Breast epithelium (tissue), 4 donors: ENCODE measurements at regions not wholly inside any gene's neighbourhood (a gene's known extent, or its start where the extent isn't known, plus 50 kb on each side); places are given as distances from the start of the nearest gene placed in this dataset.

ENCODE experiments used
- DNase-seq, 2 donors: peaks; one replicate each; pipeline ENCODE4 v3.0.0-alpha.2; 2019; ENCODE audit warnings: low spot score in 2 of 2
- H3K27ac ChIP-seq, 2 donors: fragments of 200-600 bp; sonication (generic) in 1 of 2; one replicate each; pipeline ENCODE4 v1.5.1; 2016 to 2019; ENCODE audit warnings: mild to moderate bottlenecking in 1 of 2
- H3K27me3 ChIP-seq, 2 donors: fragments of 200-600 bp; sonication (generic) in 1 of 2; one replicate each; pipeline versions ENCODE4 v1.5.1 to v1.6.0; 2017 to 2019; ENCODE audit warnings: control low read depth in 1 of 2, mild to moderate bottlenecking in 1 of 2
- H3K36me3 ChIP-seq: fragments of 200-600 bp; one replicate; pipeline ENCODE4 v1.5.1; 2019
- H3K4me1 ChIP-seq, 2 donors: fragments of 200-600 bp; sonication (generic); one replicate each; pipeline ENCODE4 v1.5.1; 2016 to 2019; ENCODE audit warnings: control low read depth in 1 of 2
- H3K4me3 ChIP-seq, 3 donors: fragments of 200-600 bp; sonication (generic); 1 replicate in 2 of 3; 2 replicates in 1 of 3; pipeline ENCODE4 v1.5.1; 2016 to 2019; ENCODE audit warnings: mild to moderate bottlenecking in 3 of 3, moderate library complexity in 2 of 3
- H3K9me3 ChIP-seq, 2 donors: fragments of 200-600 bp; sonication (generic) in 1 of 2; one replicate each; pipeline ENCODE4 v1.5.1; 2016 to 2019; ENCODE audit warnings: control low read depth in 1 of 2
- POLR2A ChIP-seq: fragments of 450-650 bp; IDR thresholded peaks from one replicate; pipeline ENCODE4 v1.6.1; 2016; ENCODE audit warnings: antibody characterized with exemption, mild to moderate bottlenecking, moderate library complexity
- POLR2AphosphoS5 ChIP-seq, 3 donors: sonication (generic); formaldehyde crosslinking; IDR thresholded peaks; one replicate each; pipeline ENCODE4 v1.6.1; 2017; ENCODE audit warnings: antibody characterized with exemption in 3 of 3
- intact Hi-C: fragments of 100-400 bp; cut with DNase I; formaldehyde crosslinking; loops from one replicate; pipeline ENCODE4 v1.15.1; 2023; ENCODE audit warnings: low total_unique reads
- TF ChIP-seq, protein P1 (sequence below), 3 donors: fragments of 450-650 bp; IDR thresholded peaks; one replicate each; pipeline ENCODE4 v1.5.1; 2016 to 2017; ENCODE audit warnings: antibody characterized with exemption in 3 of 3, mild to moderate bottlenecking in 3 of 3, moderate library complexity in 3 of 3

DNA sequence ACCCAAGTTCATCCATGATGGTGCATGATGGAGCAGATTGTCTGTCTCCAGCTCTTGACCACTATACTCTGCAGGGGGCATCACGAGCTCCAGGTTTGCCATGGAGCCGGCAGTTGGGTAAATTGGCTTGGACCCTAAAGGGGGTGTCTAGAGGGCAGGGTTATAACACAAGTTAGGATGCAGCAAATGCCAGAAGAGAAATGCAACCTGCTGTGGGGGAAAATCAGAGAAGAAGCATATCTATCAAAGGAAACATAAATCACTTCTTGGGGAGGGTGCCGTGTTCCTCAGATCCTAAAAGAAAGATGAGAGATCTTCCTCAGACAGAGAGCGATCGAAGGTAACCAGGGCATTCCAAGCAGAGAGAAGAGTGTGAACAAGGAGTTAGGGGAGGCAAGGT is 334.9 kb downstream of the C12orf75 start:
- Histone ChIP-seq H3K4me1 (no peaks in the 10 kb centered on the region), H3K36me3 (no peaks in the 10 kb centered on the region), H3K27me3 (no peaks in the 10 kb centered on the region), H3K4me3 (no peak overlapping the region), H3K27ac (no peak overlapping the region), H3K9me3 (no peaks in the 10 kb centered on the region)
- DNase-seq, result no peak
- TF ChIP-seq POLR2A, result no peak
- TF ChIP-seq, protein P1, sequence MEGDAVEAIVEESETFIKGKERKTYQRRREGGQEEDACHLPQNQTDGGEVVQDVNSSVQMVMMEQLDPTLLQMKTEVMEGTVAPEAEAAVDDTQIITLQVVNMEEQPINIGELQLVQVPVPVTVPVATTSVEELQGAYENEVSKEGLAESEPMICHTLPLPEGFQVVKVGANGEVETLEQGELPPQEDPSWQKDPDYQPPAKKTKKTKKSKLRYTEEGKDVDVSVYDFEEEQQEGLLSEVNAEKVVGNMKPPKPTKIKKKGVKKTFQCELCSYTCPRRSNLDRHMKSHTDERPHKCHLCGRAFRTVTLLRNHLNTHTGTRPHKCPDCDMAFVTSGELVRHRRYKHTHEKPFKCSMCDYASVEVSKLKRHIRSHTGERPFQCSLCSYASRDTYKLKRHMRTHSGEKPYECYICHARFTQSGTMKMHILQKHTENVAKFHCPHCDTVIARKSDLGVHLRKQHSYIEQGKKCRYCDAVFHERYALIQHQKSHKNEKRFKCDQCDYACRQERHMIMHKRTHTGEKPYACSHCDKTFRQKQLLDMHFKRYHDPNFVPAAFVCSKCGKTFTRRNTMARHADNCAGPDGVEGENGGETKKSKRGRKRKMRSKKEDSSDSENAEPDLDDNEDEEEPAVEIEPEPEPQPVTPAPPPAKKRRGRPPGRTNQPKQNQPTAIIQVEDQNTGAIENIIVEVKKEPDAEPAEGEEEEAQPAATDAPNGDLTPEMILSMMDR (IDR thresholded peaks at IDR 0.05), result no peak
- TF ChIP-seq POLR2AphosphoS5 (IDR thresholded peaks at IDR 0.05), result no peak
- intact Hi-C loops, result no loop called here

DNA sequence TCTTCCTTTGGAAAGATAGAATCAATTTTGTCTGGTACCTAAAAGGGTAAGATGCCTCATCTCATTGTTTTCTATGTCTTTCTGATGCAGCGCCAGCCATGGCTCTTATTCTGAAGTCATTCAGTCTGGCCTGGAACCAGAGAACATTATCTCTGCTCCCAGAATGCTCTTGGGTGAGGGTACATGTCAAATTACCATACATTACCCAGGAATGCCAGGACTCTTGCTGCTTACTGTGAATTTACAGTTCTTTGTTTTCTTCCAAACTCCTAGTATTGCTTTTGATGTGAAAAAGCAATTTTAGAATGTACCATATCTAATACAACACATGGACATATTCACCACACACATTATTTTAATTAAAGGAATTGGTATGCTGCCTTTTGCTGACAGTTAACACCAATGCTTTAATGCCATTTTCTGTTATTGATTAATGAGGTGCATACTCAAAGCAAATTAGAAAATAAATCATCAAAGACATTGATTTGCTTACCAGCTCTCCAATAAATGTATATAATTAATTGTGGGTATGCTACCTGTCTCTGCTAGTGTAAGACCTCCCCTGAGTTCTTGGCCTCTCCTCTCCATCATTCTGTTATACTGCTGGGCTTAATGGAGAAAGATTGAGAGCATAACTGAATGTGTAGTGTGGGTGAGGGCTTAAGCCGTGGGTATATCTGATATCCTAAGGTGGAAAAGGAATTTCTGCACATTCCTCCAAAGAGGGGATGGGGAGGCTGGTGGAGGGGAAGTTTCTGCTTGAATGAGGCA is 337.7 kb downstream of the C12orf75 start:
- intact Hi-C loops, result no loop called here
- Histone ChIP-seq H3K27me3 (no peaks in the 10 kb centered on the region), H3K4me1 (no peaks in the 10 kb centered on the region), H3K27ac (no peak overlapping the region), H3K36me3 (no peaks in the 10 kb centered on the region), H3K4me3 (no peak overlapping the region), H3K9me3 (no peaks in the 10 kb centered on the region)
- DNase-seq, result no peak
- TF ChIP-seq, protein P1 (IDR thresholded peaks at IDR 0.05), result no peak
- TF ChIP-seq POLR2AphosphoS5 (IDR thresholded peaks at IDR 0.05) (no peak), POLR2A (no peak)

DNA sequence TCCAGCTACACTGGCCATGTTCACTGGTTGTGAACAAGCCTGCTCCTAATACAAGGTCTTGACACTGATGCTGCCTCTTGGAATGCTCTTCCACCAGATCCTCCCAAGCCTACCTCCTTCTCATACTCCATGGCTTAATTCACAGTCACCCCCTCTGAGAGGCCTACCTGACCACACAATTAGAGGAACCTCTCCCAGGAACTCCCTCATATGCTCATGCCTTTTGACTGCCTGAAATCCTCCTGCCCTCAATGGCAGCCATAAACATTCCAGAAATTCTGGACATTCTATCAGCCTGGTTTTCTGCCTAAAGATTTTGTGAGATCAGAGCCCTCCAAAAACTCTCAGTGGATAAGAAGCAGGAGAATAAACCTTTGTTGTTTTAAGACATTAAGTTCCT is 340.2 kb downstream of the C12orf75 start:
- Histone ChIP-seq H3K4me3 (no peak overlapping the region), H3K4me1 (no peaks in the 10 kb centered on the region), H3K9me3 (no peaks in the 10 kb centered on the region), H3K36me3 (no peaks in the 10 kb centered on the region), H3K27me3 (no peaks in the 10 kb centered on the region), H3K27ac (no peak overlapping the region)
- no peak for DNase-seq
- intact Hi-C loops, result no loop called here
- no peak for TF ChIP-seq POLR2A

DNA sequence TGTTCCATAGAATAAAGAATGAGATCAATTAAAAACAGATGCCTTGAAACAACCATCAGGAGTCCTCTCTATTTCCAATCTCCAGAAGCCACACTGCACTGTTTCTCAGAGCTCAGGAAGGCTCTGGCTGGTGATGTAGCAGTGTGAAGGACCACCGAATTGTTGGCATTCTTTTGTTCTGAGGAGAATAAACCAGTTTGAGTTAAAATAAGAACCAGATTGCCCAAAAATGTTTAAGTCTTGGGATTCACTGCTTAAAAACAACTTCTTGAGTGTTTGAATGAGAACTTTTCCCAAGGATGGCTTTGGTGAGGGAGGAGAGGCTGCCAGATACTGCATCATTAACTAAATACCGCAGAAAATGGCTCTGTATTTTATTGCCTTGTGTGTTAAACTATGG is 341.2 kb downstream of the C12orf75 start:
- Histone ChIP-seq H3K9me3 (no peaks in the 10 kb centered on the region), H3K27me3 (no peaks in the 10 kb centered on the region), H3K36me3 (no peaks in the 10 kb centered on the region), H3K4me3 (no peak overlapping the region), H3K4me1 (no peaks in the 10 kb centered on the region), H3K27ac (peak overlapping the region in 1 of 2 donors; percentile 76)
- no peak for TF ChIP-seq POLR2AphosphoS5 (IDR thresholded peaks at IDR 0.05)
- no peak for TF ChIP-seq POLR2A
- TF ChIP-seq, protein P1 (IDR thresholded peaks at IDR 0.05), result no peak
- DNase-seq, result no peak
- intact Hi-C loops, result no loop called here

DNA sequence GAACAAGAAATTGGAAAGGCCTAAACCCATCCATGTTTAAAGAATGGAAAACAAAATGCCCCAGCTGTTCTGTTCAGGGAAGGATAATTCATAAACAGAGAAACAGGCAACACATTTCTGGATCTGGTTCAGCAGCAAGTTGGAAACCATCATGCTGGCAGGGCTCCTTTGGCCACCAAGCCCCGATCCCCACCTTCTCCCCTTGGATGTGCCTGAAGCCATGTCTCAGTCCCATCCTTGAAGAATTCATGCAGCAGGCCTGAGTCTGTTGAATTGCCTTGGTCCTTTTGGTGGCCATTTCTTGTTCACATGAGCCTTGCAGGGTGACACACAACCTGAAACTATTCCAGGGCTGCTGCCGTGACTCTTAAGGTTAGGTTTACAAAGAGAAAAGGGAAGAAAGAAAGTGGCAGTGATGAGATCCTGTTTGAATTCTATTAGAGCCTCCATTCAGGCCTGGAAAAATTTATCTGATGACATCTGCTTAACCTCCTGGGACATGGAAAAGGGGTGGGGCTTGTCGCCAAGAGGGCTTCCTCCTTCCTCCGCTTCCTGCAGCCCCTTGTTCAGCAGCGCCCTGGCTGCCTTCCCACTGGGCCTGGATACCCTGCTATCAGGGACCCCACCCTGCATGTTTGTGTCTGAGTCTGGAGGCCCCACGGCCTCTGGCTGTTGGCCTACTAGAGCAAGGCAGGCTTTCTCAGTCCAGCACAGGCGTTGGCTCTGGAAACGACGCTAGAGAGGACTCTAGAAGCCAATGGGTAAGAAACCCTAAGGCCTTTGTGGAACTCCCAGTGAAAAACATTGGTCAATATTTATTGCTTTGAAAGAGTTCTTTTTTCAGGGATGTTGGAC is 341.9 kb downstream of the C12orf75 start:
- H3K27me3 ChIP-seq, result no peaks in the 10 kb centered on the region
- DNase-seq, result peak in 1 of 2 donors; percentile 18
- H3K4me1 ChIP-seq, result no peaks in the 10 kb centered on the region
- no peak overlapping the region for H3K4me3 ChIP-seq
- TF ChIP-seq, protein P1 (IDR thresholded peaks at IDR 0.05), result no peak
- no peak for TF ChIP-seq POLR2A
- no peak for TF ChIP-seq POLR2AphosphoS5 (IDR thresholded peaks at IDR 0.05)
- H3K27ac ChIP-seq, result peak overlapping the region; percentile 40 to 76
- H3K36me3 ChIP-seq, result no peaks in the 10 kb centered on the region
- H3K9me3 ChIP-seq, result no peaks in the 10 kb centered on the region
- intact Hi-C loops, result no loop called here
